ENCODE measurements at regions not wholly inside any gene's neighbourhood (a gene's known extent, or its start where the extent isn't known, plus 50 kb on each side); places are given as distances from the start of the nearest gene placed in this dataset.

- TF ChIP-seq ZFP30 (CRISPR knock-in tag; IDR thresholded peaks at IDR 0.05) (no peak), ZFP3 (CRISPR knock-in tag; IDR thresholded peaks at IDR 0.05) (no peak), ZNF70 (CRISPR knock-in tag; IDR thresholded peaks at IDR 0.05) (no peak), ARNTL (CRISPR knock-in tag; IDR thresholded peaks at IDR 0.05; ENCODE audit: borderline replicate concordance, low read depth) (no peak), TSHZ2 (CRISPR knock-in tag; IDR thresholded peaks at IDR 0.05) (no peak), ZNF565 (CRISPR knock-in tag; conservative IDR thresholded peaks at IDR 0.05; ENCODE audit: low read depth) (no peak), CSRNP3 (CRISPR knock-in tag; IDR thresholded peaks at IDR 0.05) (no peak), ESRRG (CRISPR knock-in tag; IDR thresholded peaks at IDR 0.05) (no peak), PPARA (CRISPR knock-in tag; IDR thresholded peaks at IDR 0.05; ENCODE audit: borderline replicate concordance) (no peak), ISL1 (CRISPR knock-in tag; IDR thresholded peaks at IDR 0.05) (no peak), RARB (CRISPR knock-in tag; IDR thresholded peaks at IDR 0.05) (no peak), BACH2 (CRISPR knock-in tag; IDR thresholded peaks at IDR 0.05; ENCODE audit: borderline replicate concordance) (no peak)
These were observed 194.4 kb downstream of the GIPC2 start for GRCh38 chr1:78240191-78240590.
